ENCODE measurements at regions not wholly inside any gene's neighbourhood (a gene's known extent, or its start where the extent isn't known, plus 50 kb on each side); places are given as distances from the start of the nearest gene placed in this dataset.
A peak's percentile ranks its signal among the peaks of the same experiment; 100 is the strongest.

DNA sequence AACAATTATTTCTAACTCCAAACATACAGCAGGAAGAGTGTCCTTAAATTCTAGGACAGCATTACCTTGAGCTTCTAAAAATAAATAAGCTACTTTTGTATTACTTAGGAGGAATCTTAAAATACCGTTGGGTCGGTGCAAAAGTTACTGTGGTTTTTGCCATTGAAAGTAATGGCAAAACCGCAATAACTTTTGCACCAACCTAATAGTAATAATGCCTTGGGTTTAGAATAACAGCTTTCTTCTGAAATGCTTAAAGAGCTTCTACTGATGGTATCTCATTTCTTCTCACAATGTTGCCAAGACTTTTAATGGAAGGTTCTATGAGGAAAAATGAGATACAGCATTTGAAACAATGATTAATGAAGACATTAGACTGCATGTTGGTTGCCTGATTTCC, 179.9 kb downstream of the SEC16B start:
- DNase-seq (ENCODE audit: low read depth) = no peak

DNA sequence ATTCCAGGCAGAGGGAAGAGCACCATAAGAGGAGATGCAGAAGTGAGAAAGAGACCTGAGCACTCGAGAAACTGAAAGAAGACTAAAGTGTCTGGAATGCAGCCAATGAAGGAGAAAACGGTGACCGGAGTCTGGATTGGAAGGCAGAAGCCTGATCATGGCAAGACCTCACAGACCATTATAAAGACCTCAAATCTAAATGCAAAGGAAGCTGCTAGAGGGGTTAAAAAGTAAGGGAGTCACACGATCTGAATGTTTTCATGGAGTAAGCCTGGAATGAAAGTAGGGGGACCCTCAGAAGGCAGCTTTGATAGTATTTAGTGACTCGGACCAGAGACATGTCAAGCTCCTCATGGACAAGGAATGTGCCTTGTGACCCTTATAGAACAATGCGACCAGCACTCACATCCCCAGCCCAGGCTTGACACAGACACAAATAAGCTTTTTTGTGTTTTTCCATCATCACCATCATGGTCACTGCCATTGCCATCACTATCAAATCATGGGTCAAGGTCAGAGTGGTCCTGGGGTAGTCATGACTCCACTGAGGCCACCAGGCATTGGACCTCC, 183.6 kb downstream of the SEC16B start:
- DNase-seq (ENCODE audit: low read depth) = no peak

DNA sequence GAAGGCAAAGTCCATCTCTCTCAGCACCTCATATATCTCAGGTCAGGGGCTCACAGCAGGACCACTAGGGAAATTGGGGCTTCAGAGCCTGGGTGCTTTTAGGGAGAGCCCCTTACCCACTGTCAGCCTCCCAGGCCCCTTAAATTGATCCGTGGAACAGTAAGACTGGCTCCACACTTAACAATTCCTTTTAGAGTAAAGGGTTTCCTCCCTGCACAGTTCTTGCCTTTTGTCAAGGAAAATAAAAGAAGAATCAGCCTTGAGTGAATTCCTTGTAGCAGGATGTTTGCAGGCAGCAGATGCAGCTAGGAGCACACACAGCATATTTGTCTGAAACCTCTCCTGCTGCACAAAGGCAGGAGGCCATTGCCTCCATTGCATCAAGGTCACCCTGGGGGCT, 184.9 kb downstream of the SEC16B start:
- no peak for DNase-seq (ENCODE audit: low read depth)

DNA sequence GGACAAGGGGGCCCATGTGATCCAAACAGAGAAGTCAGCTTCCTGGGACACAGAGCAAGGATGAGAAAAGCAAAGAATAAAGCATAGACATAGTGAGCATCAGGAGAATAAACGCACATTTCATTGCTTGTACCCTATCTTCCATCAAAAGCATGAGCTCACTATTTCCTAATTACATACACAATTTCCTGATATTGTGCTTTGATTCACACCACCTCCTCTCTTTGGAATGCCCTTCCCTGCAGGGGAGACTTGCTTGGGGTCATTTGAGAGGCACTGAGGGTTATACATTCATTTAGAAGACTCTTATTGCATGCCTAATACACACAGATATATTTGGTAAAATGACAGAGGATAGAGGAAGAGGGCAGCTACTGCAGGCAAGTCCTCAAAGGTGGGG, 185.4 kb downstream of the SEC16B start:
- DNase-seq (ENCODE audit: low read depth) = no peak

DNA sequence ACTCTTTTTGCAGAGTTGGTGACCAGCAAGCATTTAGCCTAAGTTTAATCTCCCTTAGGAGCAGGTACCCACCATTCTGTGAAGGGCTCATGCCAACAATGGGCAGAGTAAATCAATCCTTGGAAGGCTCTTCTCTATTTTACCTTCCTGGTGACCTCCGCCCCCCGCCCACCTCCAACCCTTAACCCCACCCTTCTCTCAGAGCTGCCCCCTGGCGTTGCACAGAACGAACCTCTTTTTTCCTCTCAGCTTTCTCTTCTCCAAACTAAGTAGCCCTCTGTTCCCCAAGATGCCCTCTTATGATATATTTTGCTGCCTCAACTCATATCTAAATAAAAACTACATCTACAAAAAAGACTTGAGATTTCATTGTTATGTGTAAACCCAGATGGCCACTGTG, 186.8 kb downstream of the SEC16B start:
- DNase-seq (ENCODE audit: low read depth) = peak; percentile 4

DNA sequence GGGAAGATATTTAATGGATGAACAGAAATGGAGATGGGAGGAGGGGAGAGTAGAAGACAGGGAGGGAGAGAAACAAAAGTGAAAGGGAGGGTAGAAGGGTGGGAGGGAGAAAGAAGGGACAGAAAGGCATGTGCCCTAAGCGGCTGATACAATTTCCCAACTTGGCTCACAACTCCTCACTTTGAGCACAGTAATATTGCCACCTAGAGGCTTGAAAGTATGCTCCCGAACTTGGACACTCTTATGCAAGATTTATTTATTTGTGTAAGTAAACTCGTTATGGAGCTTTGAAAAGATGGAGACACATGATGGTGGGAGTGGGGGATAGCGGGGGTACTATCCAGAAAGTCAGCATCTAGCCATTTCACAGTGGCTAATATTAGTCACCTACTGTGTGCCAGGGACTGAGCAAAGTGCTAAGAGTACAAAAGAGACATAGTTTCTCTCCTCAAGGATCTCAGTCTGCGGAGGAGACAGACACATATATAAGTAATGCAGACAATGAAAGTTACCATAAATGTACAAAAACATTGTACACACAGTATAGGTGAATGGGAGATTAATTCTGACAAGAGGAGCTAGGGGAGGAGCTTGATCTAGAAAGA, 189.7 kb downstream of the SEC16B start:
- peak; percentile 65 for DNase-seq (ENCODE audit: low read depth)

DNA sequence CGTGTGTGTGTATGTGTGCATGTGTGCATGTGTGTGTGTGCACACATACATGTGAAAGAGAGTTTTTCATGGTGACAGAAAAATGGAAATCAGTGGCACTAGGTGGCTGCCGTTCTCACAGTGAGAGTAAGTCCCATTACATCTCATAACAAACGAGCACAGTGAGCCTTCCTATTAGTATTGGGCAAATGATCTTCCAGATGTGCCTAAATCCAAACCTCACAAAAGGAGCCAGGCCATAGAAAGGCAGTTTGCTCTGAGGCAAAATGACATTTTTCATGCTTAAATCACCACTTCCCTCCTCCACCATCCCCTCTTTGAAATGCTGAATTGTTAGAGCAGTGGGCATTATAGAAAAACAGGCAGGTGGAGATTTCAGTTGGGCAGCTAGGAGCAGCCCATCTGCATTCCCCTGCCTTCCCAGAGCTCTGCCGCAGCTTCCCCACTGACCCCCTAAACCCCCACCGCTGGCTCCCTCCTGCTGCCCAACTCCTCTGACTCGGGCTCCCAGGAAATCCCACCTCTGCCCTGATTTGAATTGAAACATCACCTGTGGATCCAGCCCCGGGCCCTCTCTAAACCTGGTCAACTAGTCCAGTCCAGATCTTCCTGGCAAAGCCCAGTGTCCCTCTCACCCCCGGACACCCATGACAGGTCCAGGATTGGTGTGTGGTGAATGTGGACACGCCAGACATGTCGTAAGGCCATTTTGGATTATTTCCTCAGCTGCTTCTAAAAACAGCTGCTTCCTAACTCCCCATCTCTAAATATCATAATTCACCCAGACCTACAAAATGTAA, 190.5 kb downstream of the SEC16B start:
- no peak for DNase-seq (ENCODE audit: low read depth)

DNA sequence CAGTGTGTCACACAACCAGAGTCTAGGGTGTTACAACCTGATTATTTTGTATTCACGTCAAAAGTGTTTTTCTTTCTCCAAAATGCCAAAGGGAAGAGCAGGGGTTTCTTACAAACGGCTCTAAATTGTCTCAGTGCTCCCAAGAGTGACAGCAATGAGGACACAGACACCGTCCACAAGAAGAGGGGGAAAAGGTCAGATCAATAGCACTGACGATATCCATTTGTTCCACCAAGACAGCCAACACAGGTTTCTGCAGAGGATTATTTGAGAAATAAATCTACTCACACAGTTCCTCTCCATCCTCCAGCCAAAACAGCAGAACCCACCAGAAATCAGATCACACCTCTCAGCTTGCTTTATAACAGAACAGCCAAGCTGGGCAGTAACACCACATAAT, 193.9 kb downstream of the SEC16B start:
- DNase-seq (ENCODE audit: low read depth) = no peak

DNA sequence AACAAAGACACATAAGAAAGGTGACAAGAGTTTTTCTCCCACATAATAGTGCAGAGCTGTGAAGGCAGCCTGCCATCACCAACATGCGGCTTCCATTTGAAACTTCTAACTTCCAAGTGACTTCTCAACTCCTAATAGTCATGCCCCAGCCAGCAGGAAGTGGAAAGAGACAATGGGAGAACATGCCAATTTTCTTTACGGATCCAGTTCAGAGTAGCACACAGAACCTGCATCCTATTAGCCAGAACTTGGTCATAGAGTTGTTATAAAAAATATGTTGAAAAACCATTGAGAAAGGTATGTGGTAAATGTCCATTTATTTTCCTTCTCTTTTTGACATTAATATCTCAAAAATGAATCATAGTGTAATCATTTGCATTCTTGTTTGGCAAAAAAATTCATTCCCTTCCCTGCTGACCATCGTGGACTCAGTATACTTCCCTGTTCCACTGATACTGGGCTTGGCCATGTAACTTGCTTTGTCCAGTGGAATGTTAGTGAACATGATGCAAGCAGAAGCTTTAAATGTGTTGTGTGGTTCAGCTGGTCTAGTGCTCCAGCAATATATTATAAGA, 197.4 kb downstream of the SEC16B start:
- DNase-seq (ENCODE audit: low read depth) = no peak

DNA sequence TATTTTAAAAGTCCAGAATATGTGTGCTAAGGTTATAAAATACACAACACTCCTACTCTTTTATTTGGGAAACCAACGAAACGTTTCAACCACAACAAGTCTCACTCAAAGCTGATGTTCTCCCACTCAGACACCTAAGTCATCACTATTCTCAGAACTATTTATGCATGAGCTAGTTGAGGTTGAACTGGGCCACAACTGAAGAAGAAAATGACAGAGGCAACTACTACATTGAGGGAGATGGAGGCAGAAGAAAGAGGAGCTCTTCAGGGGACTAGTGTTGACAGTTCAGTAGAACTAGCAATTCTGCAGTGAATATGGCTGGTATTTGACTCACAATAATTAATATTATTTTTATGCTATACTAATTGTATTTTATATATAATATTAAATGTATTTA, 198.2 kb downstream of the SEC16B start:
- DNase-seq (ENCODE audit: low read depth) = no peak

DNA sequence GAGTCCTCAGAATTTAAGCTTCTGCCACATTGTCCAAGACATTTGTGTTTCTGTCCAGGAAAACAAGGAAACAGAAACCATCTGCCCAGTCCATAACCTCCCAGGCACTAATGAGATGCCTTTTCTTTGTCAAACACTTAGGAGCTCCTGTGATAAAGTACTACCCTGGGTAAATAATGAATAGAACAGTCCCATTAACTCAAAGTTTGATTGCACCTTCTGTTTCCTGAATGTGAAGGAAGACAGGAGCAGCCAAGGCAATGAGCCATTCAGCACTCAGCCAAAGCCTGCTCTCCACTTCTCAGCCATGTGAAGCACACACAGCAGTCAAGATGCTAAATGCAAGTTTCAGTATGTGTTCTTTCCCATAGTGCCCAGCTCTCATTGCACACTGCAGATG, 199.8 kb downstream of the SEC16B start:
- DNase-seq (ENCODE audit: low read depth) = no peak

DNA sequence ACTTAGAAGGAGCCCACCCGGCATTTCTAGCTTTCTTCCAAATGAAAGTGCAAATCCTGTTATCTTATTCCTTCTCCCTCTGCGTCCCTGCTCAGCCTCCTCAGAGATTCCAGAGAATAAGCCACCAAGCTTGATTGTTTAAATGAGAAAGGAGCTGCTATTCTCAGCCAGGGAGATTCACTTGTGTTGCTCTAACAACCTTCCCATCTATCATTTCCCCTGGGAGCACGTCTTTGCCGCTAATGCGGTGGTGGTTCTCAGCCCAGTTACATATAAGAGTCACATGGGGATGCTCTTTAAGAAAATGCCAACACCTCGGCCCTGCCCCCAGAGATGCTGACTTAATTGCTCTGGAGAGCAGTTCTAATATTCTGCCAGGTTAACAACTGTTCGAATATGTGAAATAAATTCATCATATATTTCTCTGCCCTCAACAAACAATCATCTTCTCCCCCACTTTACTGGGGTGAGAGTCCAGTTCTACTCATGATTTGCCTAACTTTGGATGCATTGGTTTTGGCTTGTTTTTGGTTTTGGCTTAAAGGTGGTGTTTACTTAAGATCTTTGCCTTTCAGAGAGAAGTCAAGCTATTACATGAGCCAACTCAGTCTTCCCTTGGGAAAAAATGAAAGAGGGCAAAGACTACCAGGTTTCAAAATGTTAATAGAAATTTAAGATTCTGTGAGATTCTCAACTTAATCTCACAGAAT, 213.9 kb downstream of the SEC16B start:
- no peak for DNase-seq (ENCODE audit: low read depth)

DNA sequence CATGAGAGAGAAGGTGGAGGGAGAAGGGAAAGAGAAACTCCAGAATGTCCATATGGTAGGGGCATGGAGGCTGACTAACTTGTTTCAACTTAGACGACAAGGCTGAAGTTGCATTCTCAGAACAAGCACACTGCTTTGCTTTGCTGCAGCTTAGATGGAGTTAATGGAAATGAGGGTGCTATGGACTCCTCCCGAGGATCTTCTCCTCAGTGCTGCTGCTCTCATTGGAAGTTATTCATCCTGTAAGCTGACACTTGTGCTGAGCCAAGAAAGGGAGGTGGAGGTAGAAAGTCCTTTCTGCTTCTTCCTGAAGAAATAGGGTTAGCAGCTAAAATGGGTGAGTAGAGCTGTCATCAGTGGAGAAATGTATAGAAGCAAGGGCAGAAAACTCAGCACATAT, 215.3 kb downstream of the SEC16B start:
- no peak for DNase-seq (ENCODE audit: low read depth)

DNA sequence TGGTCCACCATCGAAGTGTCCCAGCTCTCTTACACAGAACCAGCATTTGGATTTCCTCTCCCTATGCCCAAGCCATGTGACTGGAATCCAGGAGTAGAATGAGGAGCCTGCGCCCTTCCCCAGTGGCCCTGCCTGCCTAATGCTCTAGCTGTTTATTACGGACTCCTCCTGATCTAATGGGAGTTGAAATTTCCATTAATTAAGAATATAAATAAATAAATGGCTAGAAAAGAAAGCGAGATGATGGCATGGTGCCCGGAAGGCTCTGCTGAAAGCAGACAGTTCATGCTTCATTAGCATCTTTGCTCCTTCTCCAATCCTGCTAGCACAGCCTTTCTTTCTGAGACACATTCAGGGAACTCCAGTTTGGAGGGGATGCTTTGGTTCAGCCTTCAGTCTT, 216.2 kb downstream of the SEC16B start:
- no peak for DNase-seq (ENCODE audit: low read depth)

DNA sequence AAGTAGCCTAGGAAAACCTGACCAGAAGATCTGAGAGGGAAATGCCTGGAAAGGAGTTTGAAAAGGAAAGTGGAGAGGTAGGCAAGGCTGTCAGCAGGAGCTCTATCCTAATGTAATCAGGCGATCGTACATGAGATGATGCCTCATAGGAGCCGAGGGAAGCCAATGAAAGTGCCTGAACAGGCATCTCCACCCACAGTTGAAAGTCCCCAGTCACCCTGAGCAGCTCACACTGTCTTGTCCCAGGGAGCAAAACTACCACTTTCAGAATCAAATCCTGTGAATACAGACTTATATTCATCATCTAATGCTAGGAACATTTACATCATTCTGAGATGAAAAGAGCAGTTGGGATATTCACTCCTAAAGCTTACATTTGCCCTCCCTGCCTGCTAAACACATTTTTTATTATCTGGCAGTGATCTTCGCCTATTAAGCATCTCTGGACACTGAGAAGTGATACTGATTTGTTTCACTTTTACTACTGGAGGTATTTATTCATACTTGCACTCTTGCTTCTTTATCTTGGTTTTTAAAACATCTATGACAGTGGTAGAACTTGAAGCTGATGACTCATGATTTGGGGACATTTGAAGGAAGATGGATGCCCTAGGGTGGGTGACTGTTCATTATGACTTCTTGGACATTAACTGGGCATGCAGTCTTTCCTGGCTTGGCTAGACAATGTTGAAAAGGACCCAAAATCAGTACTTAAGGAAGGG, 221.6 kb downstream of the SEC16B start:
- no peak for DNase-seq (ENCODE audit: low read depth)

DNA sequence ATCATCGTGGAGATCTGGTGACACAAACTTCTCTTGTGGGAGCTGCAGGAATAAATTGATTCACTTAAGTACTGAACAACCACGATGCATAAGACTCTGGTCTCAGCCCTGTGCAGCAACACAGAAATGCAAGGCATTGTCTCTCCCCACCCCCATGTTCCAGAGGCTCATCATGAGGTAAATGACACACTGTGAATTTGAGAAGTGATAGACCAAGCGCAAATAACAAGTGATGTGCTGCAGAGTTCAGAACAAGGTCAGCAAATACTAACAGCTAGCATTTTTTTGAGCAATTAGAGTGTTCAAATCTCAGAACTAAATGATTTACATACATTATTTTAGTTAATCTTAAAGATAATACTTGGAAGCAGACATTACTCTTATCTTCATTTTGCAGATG, 223.7 kb downstream of the SEC16B start:
- DNase-seq (ENCODE audit: low read depth) = no peak

DNA sequence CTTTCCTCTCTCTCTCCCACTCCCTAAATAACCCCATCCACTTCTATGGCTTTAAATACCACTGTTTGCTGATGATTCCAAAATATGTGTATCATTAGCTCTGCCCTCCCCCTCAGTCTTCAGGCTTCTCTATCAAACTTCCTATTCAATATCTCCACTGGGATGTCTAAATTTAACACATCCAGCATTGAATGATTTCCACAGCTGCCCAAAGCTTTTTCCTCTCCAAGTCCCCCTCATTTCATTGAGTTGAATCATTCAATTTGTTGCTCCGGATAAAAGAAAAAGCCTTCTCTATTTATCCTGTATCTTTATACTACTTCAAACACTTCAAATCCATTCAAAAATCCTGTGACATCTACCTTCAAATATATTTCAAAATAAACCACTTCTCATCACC, 225.0 kb downstream of the SEC16B start:
- DNase-seq (ENCODE audit: low read depth) = no peak

DNA sequence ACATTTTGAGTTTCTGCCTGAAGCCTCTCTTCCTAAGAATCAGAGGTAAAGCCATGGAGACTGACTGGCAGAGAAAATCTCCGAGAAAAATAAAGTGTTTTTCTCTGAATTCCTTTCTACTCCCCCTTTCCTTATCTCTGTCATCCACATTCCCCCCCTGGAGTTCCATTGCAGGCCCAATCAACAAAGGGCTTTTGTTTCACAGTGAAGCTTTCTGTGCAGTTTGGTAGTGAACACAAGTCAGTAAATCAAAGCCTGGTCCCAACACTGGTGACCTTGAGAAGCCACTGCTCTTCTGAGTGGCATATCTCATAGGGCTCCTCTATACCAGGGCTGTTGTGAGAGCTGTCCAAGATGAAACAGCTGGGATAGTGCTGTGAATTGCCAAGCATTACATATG, 228.4 kb downstream of the SEC16B start:
- DNase-seq (ENCODE audit: low read depth) = no peak

DNA sequence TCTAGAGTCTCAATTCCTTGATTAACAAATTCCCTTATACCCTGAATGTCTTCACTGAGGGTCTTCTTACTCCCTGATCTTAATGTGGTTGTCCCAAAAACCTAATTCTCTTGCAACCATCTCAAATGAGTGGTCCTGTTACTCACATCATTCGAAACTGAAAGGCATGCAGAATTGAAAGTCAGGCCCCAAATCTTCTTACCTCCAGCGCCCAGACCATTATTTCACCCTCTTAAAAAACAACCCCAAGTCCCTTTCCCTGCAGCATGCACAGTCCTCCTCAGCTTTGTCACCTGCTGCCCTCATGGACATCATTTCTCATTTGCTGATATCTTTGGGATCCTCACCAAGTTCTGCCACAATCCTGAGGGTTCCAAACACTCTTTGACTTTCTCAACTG, 230.1 kb downstream of the SEC16B start:
- no peak for DNase-seq (ENCODE audit: low read depth)

DNA sequence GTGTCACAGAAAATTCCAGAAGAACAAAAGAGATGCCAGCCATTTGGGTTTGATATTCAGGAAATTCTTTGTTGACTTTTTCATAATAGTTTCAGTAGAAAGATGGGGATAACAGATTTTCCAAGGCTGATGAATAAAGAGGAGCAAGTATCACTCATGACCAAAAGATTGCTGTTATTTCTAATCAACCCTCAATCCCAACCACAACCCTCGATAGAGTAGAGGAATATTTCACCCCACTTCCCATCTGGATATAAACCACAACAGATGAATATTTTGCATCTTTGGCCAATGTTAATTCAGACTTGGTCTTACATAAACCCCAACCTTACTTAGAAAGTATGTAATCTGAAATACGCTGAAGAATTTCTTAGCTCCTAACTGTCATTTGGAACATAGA, 232.4 kb downstream of the SEC16B start:
- DNase-seq (ENCODE audit: low read depth) = no peak

DNA sequence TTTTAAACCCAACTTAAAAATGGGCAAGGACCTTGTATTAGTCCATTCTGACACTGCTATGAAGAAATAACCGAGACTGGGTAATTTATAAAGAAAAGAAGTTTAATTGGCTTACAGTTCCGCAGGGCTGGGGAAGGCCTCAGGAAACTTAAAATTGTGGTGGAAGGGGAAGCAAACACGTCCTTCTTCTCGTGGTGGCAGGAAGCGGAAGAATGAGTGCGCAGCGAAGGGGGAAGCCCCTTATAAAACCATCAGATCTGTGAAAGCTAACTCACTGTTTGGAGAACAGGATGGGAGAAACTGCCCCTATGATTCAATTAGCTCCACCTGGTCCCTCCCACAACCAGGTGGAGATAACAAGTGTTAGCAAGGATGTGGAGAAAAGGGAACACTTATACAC, 237.7 kb downstream of the SEC16B start:
- DNase-seq (ENCODE audit: low read depth) = no peak

DNA sequence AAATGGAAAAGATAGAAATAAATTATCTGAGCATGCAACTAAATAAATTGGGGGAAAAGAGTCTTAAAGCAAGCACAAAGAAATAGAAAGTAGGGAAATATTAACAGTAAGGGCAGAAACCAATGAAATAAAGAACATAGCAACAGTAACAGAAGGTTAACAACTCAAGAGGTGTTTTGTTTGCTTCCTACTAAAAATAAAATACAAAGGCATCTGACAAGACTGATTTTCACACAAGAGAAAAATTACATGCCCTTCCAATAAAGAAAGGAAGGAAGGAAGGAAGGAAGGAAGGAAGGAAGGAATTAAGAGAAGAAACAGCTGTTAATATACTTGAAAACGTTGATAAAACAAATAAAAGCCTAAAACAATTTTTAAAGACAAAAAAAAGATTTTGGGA, 240.2 kb downstream of the SEC16B start:
- no peak for DNase-seq (ENCODE audit: low read depth)

All from ELR (cell line).